Endothelial cell of umbilical vein (primary cell): ENCODE measurements at regions not wholly inside any gene's neighbourhood (a gene's known extent, or its start where the extent isn't known, plus 50 kb on each side); places are given as distances from the start of the nearest gene placed in this dataset.

Experiments
- BruUV-seq: library from RNA; stranded (reverse); fragments of 400-500 nt; replicated peaks from 2 replicates; lab custom pipeline; 2021; lab: Mats Ljungman, UMichigan
- CTCF ChIA-PET: fragments of 300-600, 350-600 bp; sonication (Branson Sonifier 250); formaldehyde crosslinking; loops from one replicate; lab custom pipeline; 2021; ENCODE audit warnings: antibody characterized with exemption, inconsistent platforms; lab: Charles Lee
- POLR2A ChIA-PET: fragments of 300-600, 350-600 bp; sonication (Branson Sonifier 250); formaldehyde crosslinking; loops from one replicate; lab custom pipeline; 2021; ENCODE audit warnings: antibody characterized with exemption, inconsistent platforms; lab: Charles Lee
- DNase-seq: peaks from one replicate; pipeline ENCODE4 v3.0.0-alpha.2; 2011; ENCODE audit warnings: low read depth, low spot score
- FAIRE-seq: peaks from 2 replicates; lab custom pipeline; 2011; peaks lifted over from hg19 to GRCh38; lab: Jason Lieb, UNC
- H2AFZ ChIP-seq: 2 replicates; pipeline ENCODE4 v1.6.0; 2012; ENCODE audit warnings: low read depth, low read length, control low read depth, inconsistent platforms
- H3K27ac ChIP-seq: 2 replicates; pipeline ENCODE4 v1.5.1; 2011; ENCODE audit warnings: low read depth, mild to moderate bottlenecking, control low read depth, low read length, moderate library complexity; ENCODE audit not compliant: insufficient read depth
- H3K27me3 ChIP-seq, 2 experiments: 2 replicates each; pipeline versions ENCODE4 v1.6.0 to v1.6.1; 2011; ENCODE audit warnings: low read length in 2 of 2, mixed read lengths in 1 of 2; ENCODE audit not compliant: control insufficient read depth in 2 of 2, insufficient read depth in 2 of 2
- H3K36me3 ChIP-seq, 2 experiments: 2 replicates in 1 of 2; 3 replicates in 1 of 2; pipeline ENCODE4 v1.5.1; 2011; ENCODE audit warnings: low read length in 2 of 2, mild to moderate bottlenecking in 1 of 2, moderate library complexity in 1 of 2; ENCODE audit not compliant: control insufficient read depth in 2 of 2, insufficient read depth in 2 of 2; ENCODE audit errors: extremely low read depth in 1 of 2
- H3K4me1 ChIP-seq: 3 replicates; pipeline ENCODE4 v1.5.1; 2011; ENCODE audit warnings: mild to moderate bottlenecking, low read length; ENCODE audit not compliant: control insufficient read depth, insufficient read depth; ENCODE audit errors: extremely low read depth
- H3K4me2 ChIP-seq: 2 replicates; pipeline ENCODE4 v1.6.1; 2011; ENCODE audit warnings: low read length, control low read depth, mixed read lengths; ENCODE audit not compliant: insufficient read depth
- H3K4me3 ChIP-seq, 3 experiments: fragments of 200-600 bp in 1 of 3; sonication (generic), shearing (Covaris generic) in 1 of 3; replicated peaks in 1 of 3; 2 replicates each; pipeline ENCODE4 v1.5.1; 2011 to 2016; ENCODE audit warnings: control low read depth in 3 of 3, low read length in 3 of 3, mild to moderate bottlenecking in 2 of 3, inconsistent platforms in 1 of 3, low read depth in 1 of 3, moderate library complexity in 1 of 3; ENCODE audit not compliant: insufficient read depth in 1 of 3
- H3K79me2 ChIP-seq: 2 replicates; pipeline ENCODE4 v1.6.0; 2012; ENCODE audit warnings: low read length, inconsistent platforms; ENCODE audit not compliant: control insufficient read depth, insufficient read depth
- H3K9ac ChIP-seq: replicated peaks from 2 replicates; pipeline ENCODE3; 2011; ENCODE audit warnings: low read length, control low read depth; ENCODE audit not compliant: insufficient read depth; ENCODE audit errors: extremely low read depth
- H3K9me1 ChIP-seq: replicated peaks from 3 replicates; pipeline ENCODE4 v1.6.0; 2011; ENCODE audit warnings: mild to moderate bottlenecking, low read length; ENCODE audit not compliant: control insufficient read depth, insufficient read depth; ENCODE audit errors: extremely low read depth
- H3K9me3 ChIP-seq: replicated peaks from 2 replicates; pipeline ENCODE4 v1.5.1; 2012; ENCODE audit warnings: low read length, inconsistent platforms; ENCODE audit not compliant: control insufficient read depth, insufficient read depth
- H4K20me1 ChIP-seq: replicated peaks from 2 replicates; pipeline ENCODE3; 2011; ENCODE audit warnings: mild to moderate bottlenecking, low read length; ENCODE audit not compliant: control insufficient read depth, insufficient read depth; ENCODE audit errors: extremely low read depth
- EZH2 ChIP-seq: IDR thresholded peaks from 2 replicates; pipeline ENCODE4 v1.6.1; 2012; ENCODE audit warnings: borderline replicate concordance, low read depth, mild to moderate bottlenecking, moderate library complexity, low read length, inconsistent platforms; ENCODE audit not compliant: severe bottlenecking
- FOS ChIP-seq: IDR thresholded peaks from 2 replicates; pipeline ENCODE4 v1.6.1; 2011; ENCODE audit warnings: mild to moderate bottlenecking, low read length, moderate library complexity, borderline replicate concordance; ENCODE audit not compliant: insufficient read depth
- GATA2 ChIP-seq: IDR thresholded peaks from 2 replicates; pipeline ENCODE4 v1.7.0; 2011; ENCODE audit warnings: low read depth, mild to moderate bottlenecking, moderate library complexity, mixed read lengths, low read length; ENCODE audit not compliant: insufficient read length, insufficient read depth
- JUN ChIP-seq: IDR thresholded peaks from 2 replicates; pipeline ENCODE4 v1.6.1; 2011; ENCODE audit warnings: borderline replicate concordance, low read depth; ENCODE audit not compliant: insufficient read length, insufficient read depth
- MYC ChIP-seq: IDR thresholded peaks from one replicate; pipeline ENCODE4 v1.6.1; 2011; ENCODE audit warnings: mild to moderate bottlenecking, low read depth, low read length
- POLR2A ChIP-seq: IDR thresholded peaks from 2 replicates; pipeline ENCODE4 v1.6.1; 2012; ENCODE audit warnings: low read depth, mild to moderate bottlenecking, control low read depth, low read length
- POLR2AphosphoS5 ChIP-seq: IDR thresholded peaks from 2 replicates; pipeline ENCODE4 v1.6.1; 2012; ENCODE audit warnings: low read depth, mild to moderate bottlenecking, control low read depth, low read length, moderate library complexity; ENCODE audit not compliant: insufficient read depth
- dilution Hi-C: fragments of 300-500 bp; cut with MboI; formaldehyde crosslinking; loops from one replicate; pipeline ENCODE4 v1.15.0; 2019; ENCODE audit warnings: low sequenced_read_pairs; ENCODE audit not compliant: extremely low pct_ligation_motif_present
- intact Hi-C: fragments of 100-400 bp; cut with micrococcal nuclease; formaldehyde crosslinking; loops from one replicate; pipeline ENCODE4 v1.10.0; 2022
- TF ChIP-seq, protein P1 (sequence below), 2 donors: IDR thresholded peaks; 1 replicate in 1 of 2; 2 replicates in 1 of 2; pipeline ENCODE4 v1.5.1; 2011; ENCODE audit warnings: low read length in 2 of 2, mild to moderate bottlenecking in 2 of 2, moderate library complexity in 2 of 2, control low read depth in 1 of 2, inconsistent platforms in 1 of 2, low read depth in 1 of 2; ENCODE audit not compliant: insufficient read depth in 1 of 2; ENCODE audit errors: extremely low read depth in 1 of 2
- TF ChIP-seq, protein P2 (sequence below): IDR thresholded peaks from 2 replicates; pipeline ENCODE4 v1.6.1; 2011; ENCODE audit not compliant: insufficient read depth, insufficient read length

DNA sequence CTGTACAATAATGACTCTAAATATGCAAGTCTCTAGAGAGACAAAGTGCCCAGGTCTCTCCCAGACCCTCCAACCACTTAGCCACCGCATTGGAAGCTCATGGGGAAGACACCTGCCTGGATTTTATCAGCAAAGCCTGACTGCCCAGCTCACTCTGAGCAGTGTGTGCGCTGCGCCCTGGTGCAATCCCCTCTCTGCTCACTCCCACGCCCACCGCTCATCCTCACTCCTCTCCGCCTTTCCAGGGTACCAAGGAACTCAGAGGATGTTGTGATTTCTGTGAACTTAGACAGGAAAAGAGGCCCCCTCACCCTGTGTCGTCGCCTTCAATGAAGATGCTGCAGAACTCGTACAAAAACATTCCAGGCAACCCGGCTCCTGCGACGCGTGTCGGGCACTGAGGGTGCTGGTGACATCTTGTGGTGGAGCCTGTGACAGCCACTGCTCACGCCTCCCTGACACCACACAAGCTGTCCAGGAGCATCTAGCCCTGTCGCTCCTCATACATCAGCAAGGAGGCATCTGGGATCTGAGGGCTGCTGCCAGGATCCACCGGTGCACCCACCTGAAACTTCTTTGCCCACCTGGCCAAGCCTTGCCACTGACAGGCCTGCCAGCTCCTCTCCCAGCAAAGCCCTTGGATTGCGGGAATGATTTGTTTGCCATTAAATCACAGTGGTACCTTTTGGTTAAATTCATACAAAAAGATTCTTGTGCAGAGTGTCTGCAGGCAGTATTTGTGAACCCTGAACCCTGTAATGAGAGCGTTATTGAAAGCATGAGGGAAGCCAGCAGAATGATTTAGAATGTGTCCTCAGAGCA is 220.4 kb downstream of the ZNF516 start:
- FAIRE-seq (no peak), DNase-seq (no peak)
- BruUV-seq = no TSS peak
- peaks cover 5% of the 10 kb centered on the region for H3K9me3 ChIP-seq
- no peaks in the 10 kb centered on the region for H4K20me1 ChIP-seq
- H2AFZ ChIP-seq = no peak overlapping the region
- dilution Hi-C loops = no loop called here
- H3K4me3 ChIP-seq = no peak overlapping the region
- ChIA-PET CTCF (no interaction called here), POLR2A (no interaction called here)
- no peak overlapping the region for H3K4me2 ChIP-seq
- H3K4me1 ChIP-seq = no peaks in the 10 kb centered on the region
- H3K79me2 ChIP-seq = no peaks in the 10 kb centered on the region
- no peak overlapping the region for H3K9ac ChIP-seq
- no peaks in the 10 kb centered on the region for H3K9me1 ChIP-seq
- H3K27ac ChIP-seq = no peak overlapping the region
- no peak for TF ChIP-seq JUN
- TF ChIP-seq GATA2 = no peak
- TF ChIP-seq FOS = no peak
- no peak for TF ChIP-seq EZH2
- no peak for TF ChIP-seq MYC
- TF ChIP-seq POLR2A = no peak
- TF ChIP-seq, protein P1, sequence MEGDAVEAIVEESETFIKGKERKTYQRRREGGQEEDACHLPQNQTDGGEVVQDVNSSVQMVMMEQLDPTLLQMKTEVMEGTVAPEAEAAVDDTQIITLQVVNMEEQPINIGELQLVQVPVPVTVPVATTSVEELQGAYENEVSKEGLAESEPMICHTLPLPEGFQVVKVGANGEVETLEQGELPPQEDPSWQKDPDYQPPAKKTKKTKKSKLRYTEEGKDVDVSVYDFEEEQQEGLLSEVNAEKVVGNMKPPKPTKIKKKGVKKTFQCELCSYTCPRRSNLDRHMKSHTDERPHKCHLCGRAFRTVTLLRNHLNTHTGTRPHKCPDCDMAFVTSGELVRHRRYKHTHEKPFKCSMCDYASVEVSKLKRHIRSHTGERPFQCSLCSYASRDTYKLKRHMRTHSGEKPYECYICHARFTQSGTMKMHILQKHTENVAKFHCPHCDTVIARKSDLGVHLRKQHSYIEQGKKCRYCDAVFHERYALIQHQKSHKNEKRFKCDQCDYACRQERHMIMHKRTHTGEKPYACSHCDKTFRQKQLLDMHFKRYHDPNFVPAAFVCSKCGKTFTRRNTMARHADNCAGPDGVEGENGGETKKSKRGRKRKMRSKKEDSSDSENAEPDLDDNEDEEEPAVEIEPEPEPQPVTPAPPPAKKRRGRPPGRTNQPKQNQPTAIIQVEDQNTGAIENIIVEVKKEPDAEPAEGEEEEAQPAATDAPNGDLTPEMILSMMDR (IDR thresholded peaks at IDR 0.05; ENCODE audit: extremely low read depth in 1 of 2, insufficient read depth in 1 of 2, low read depth in 1 of 2, low read length in 2 of 2) = no peak
- TF ChIP-seq, protein P2, sequence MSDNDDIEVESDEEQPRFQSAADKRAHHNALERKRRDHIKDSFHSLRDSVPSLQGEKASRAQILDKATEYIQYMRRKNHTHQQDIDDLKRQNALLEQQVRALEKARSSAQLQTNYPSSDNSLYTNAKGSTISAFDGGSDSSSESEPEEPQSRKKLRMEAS = no peak
- TF ChIP-seq POLR2AphosphoS5 = no peak
- intact Hi-C loops = no loop called here
- no peaks in the 10 kb centered on the region for H3K27me3 ChIP-seq
- no peaks in the 10 kb centered on the region for H3K36me3 ChIP-seq
